HCT116 (cell line): ENCODE measurements at regions not wholly inside any gene's neighbourhood (a gene's known extent, or its start where the extent isn't known, plus 50 kb on each side); places are given as distances from the start of the nearest gene placed in this dataset.

Experiments
- CTCF ChIP-seq, 3 experiments: fragments of 200-600 bp in 1 of 3; sonication (generic) in 1 of 3; IDR thresholded peaks in 2 of 3; conservative IDR thresholded peaks in 1 of 3; 2 replicates each; pipeline ENCODE4 v1.5.1; 2012 to 2017; ENCODE audit warnings: low read depth in 2 of 3, low read length in 2 of 3, antibody characterized with exemption in 1 of 3, borderline replicate concordance in 1 of 3, control low read depth in 1 of 3, mild to moderate bottlenecking in 1 of 3, mixed read lengths in 1 of 3, mixed run types in 1 of 3, moderate library complexity in 1 of 3; ENCODE audit not compliant: insufficient read depth in 1 of 3
- EGR1 ChIP-seq: IDR thresholded peaks from 2 replicates; pipeline ENCODE4 v1.6.1; 2012; ENCODE audit warnings: low read depth
- EZH2phosphoT487 ChIP-seq: fragments of 200-600 bp; IDR thresholded peaks from 2 replicates; pipeline ENCODE4 v1.6.1; 2018; ENCODE audit warnings: antibody characterized with exemption, borderline replicate concordance
- MAX ChIP-seq: IDR thresholded peaks from 2 replicates; pipeline ENCODE4 v1.6.1; 2012
- POLR2AphosphoS5 ChIP-seq: IDR thresholded peaks from 2 replicates; pipeline ENCODE4 v1.6.1; 2011; ENCODE audit warnings: mild to moderate bottlenecking, low read depth, low read length, moderate library complexity
- RAD21 ChIP-seq: IDR thresholded peaks from 2 replicates; pipeline ENCODE4 v1.6.1; 2012; ENCODE audit warnings: low read depth, mild to moderate bottlenecking
- REST ChIP-seq: IDR thresholded peaks from 2 replicates; pipeline ENCODE4 v1.6.1; 2012; ENCODE audit warnings: low read depth
- ZBTB33 ChIP-seq: IDR thresholded peaks from 2 replicates; pipeline ENCODE4 v1.6.1; 2011; ENCODE audit warnings: mild to moderate bottlenecking, low read length, moderate library complexity; ENCODE audit not compliant: insufficient replicate concordance; ENCODE audit errors: extremely low read depth

- TF ChIP-seq CTCF (IDR thresholded peaks at IDR 0.05 in 2 of 3, conservative IDR thresholded peaks at IDR 0.05 in 1 of 3; ENCODE audit: borderline replicate concordance in 1 of 3, insufficient read depth in 1 of 3, low read depth in 2 of 3, low read length in 2 of 3) (no peak), RAD21 (no peak), MAX (no peak), EGR1 (no peak), ZBTB33 (no peak), POLR2AphosphoS5 (no peak), EZH2phosphoT487 (no peak), REST (no peak)
Observed at GRCh38 chr2:58794916-58795315, 553.8 kb upstream of the FANCL start.
